HCT116 (cell line): ENCODE measurements at regions not wholly inside any gene's neighbourhood (a gene's known extent, or its start where the extent isn't known, plus 50 kb on each side); places are given as distances from the start of the nearest gene placed in this dataset.

Experiments used
- ATAC-seq: fragments of 200-7000 bp; cut with Tn5 transposase; 2 replicates; pipeline ENCODE4 v1.9.1; 2020; ENCODE audit warnings: mild to moderate bottlenecking, moderate library complexity
- BruUV-seq: library from RNA; stranded (reverse); fragments of 400-500 nt; replicated peaks from 2 replicates; lab custom pipeline; 2021; lab: Mats Ljungman, UMichigan
- CTCF ChIA-PET: fragments of 300-600 bp; sonication (Branson Sonifier 250); formaldehyde crosslinking; loops from one replicate; lab custom pipeline; 2021; ENCODE audit warnings: antibody characterized with exemption; lab: Charles Lee
- POLR2A ChIA-PET: fragments of 300-600, 350-600 bp; sonication (Branson Sonifier 250); formaldehyde crosslinking; loops from one replicate; lab custom pipeline; 2021; ENCODE audit warnings: antibody characterized with exemption; lab: Charles Lee
- RAD21 ChIA-PET, 2 experiments: fragments of 300-600 bp; sonication (Branson Sonifier 250); formaldehyde crosslinking; loops; one replicate each; lab custom pipeline; 2023; ENCODE audit warnings: low total read pairs in 2 of 2; ENCODE audit not compliant: uncharacterized antibody in 2 of 2, unreplicated experiment in 2 of 2, low non-redundant PET in 1 of 2; lab: Charles Lee
- DNase-seq: peaks from one replicate; pipeline ENCODE4 v3.0.0-alpha.2; 2010; ENCODE audit warnings: low read depth, low spot score
- H2AFZ ChIP-seq: fragments of 200-600 bp; shearing (Covaris generic), sonication (generic); 2 replicates; pipeline ENCODE4 v1.6.1; 2017; ENCODE audit warnings: low read depth, mixed run types, mixed read lengths, antibody characterized with exemption, low read length; ENCODE audit not compliant: poor library complexity, severe bottlenecking
- H3K27ac ChIP-seq: 2 replicates; pipeline ENCODE4 v1.5.1; 2012; ENCODE audit warnings: low read depth, low read length
- H3K27me3 ChIP-seq: fragments of 200-600 bp; sonication (generic); 2 replicates; pipeline ENCODE4 v1.6.1; 2016; ENCODE audit warnings: mixed run types, low read length, mixed read lengths; ENCODE audit not compliant: insufficient read depth
- H3K36me3 ChIP-seq, 2 experiments: fragments of 200-500 bp in 1 of 2; fragments of 200-600 bp in 1 of 2; sonication (Bioruptor generic) in 1 of 2; sonication (generic) in 1 of 2; 2 replicates each; pipeline versions ENCODE4 v1.5.1 to v1.6.1; 2014 to 2016; ENCODE audit warnings: low read length in 2 of 2, inconsistent platforms in 1 of 2, mixed read lengths in 1 of 2, mixed run types in 1 of 2; ENCODE audit not compliant: insufficient read depth in 2 of 2, control insufficient read depth in 1 of 2
- H3K4me1 ChIP-seq, 2 experiments: fragments of 200-600 bp in 1 of 2; sonication (generic) in 1 of 2; 2 replicates each; pipeline versions ENCODE4 v1.5.1 to v1.6.1; 2012 to 2017; ENCODE audit warnings: low read length in 2 of 2, inconsistent platforms in 1 of 2, mild to moderate bottlenecking in 1 of 2, mixed read lengths in 1 of 2, mixed run types in 1 of 2, moderate library complexity in 1 of 2; ENCODE audit not compliant: insufficient read depth in 2 of 2, control insufficient read depth in 1 of 2
- H3K4me2 ChIP-seq: fragments of 200-600 bp; sonication (generic); 2 replicates; pipeline ENCODE4 v1.6.1; 2017; ENCODE audit warnings: mixed run types, low read length, mixed read lengths
- H3K4me3 ChIP-seq, 2 experiments: fragments of 200-600 bp in 1 of 2; sonication (generic) in 1 of 2; replicated peaks in 1 of 2; 2 replicates each; pipeline ENCODE4 v1.5.1; 2011 to 2016; ENCODE audit warnings: low read length in 2 of 2, control low read depth in 1 of 2, low read depth in 1 of 2, mild to moderate bottlenecking in 1 of 2, mixed read lengths in 1 of 2, mixed run types in 1 of 2
- H3K79me2 ChIP-seq: fragments of 200-600 bp; sonication (generic); 2 replicates; pipeline ENCODE4 v1.6.1; 2017; ENCODE audit warnings: mild to moderate bottlenecking, mixed run types, low read length, moderate library complexity, mixed read lengths; ENCODE audit not compliant: insufficient read depth
- H3K9ac ChIP-seq: fragments of 200-600 bp; sonication (generic); 2 replicates; pipeline ENCODE4 v1.6.1; 2016; ENCODE audit warnings: low read length, mixed read lengths
- H3K9me2 ChIP-seq: fragments of 200-600 bp; sonication (generic), shearing (Covaris generic); 2 replicates; pipeline ENCODE4 v1.6.1; 2017; ENCODE audit warnings: mixed run types, mild to moderate bottlenecking, moderate library complexity; ENCODE audit not compliant: insufficient read depth
- H3K9me3 ChIP-seq, 2 experiments: fragments of 200-500 bp in 1 of 2; fragments of 200-600 bp in 1 of 2; sonication (Bioruptor generic) in 1 of 2; sonication (generic) in 1 of 2; 2 replicates each; pipeline ENCODE4 v1.6.1; 2014 to 2017; ENCODE audit warnings: low read length in 2 of 2, mixed read lengths in 2 of 2, inconsistent platforms in 1 of 2, low read depth in 1 of 2, mild to moderate bottlenecking in 1 of 2, mixed run types in 1 of 2, moderate library complexity in 1 of 2; ENCODE audit not compliant: control insufficient read depth in 1 of 2, insufficient read depth in 1 of 2
- H4K20me1 ChIP-seq: fragments of 200-600 bp; sonication (generic), shearing (Covaris generic); 2 replicates; pipeline ENCODE4 v1.6.1; 2017; ENCODE audit warnings: mixed run types, mild to moderate bottlenecking, moderate library complexity; ENCODE audit not compliant: insufficient read depth
- CBX3 ChIP-seq: IDR thresholded peaks from 2 replicates; pipeline ENCODE4 v1.6.1; 2012; ENCODE audit warnings: low read depth
- CTCF ChIP-seq, 3 experiments: fragments of 200-600 bp in 1 of 3; sonication (generic) in 1 of 3; IDR thresholded peaks in 2 of 3; conservative IDR thresholded peaks in 1 of 3; 2 replicates each; pipeline ENCODE4 v1.5.1; 2012 to 2017; ENCODE audit warnings: low read depth in 2 of 3, low read length in 2 of 3, antibody characterized with exemption in 1 of 3, borderline replicate concordance in 1 of 3, control low read depth in 1 of 3, mild to moderate bottlenecking in 1 of 3, mixed read lengths in 1 of 3, mixed run types in 1 of 3, moderate library complexity in 1 of 3; ENCODE audit not compliant: insufficient read depth in 1 of 3
- EGR1 ChIP-seq: IDR thresholded peaks from 2 replicates; pipeline ENCODE4 v1.6.1; 2012; ENCODE audit warnings: low read depth
- ELF1 ChIP-seq: IDR thresholded peaks from 2 replicates; pipeline ENCODE4 v1.6.1; 2012; ENCODE audit warnings: low read depth, borderline replicate concordance
- EZH2phosphoT487 ChIP-seq: fragments of 200-600 bp; IDR thresholded peaks from 2 replicates; pipeline ENCODE4 v1.6.1; 2018; ENCODE audit warnings: antibody characterized with exemption, borderline replicate concordance
- FOSL1 ChIP-seq: IDR thresholded peaks from 2 replicates; pipeline ENCODE4 v1.6.1; 2012; ENCODE audit warnings: low read depth
- REST ChIP-seq: IDR thresholded peaks from 2 replicates; pipeline ENCODE4 v1.6.1; 2012; ENCODE audit warnings: low read depth
- SP1 ChIP-seq: IDR thresholded peaks from 2 replicates; pipeline ENCODE4 v1.6.1; 2012; ENCODE audit warnings: low read depth
- TCF7L2 ChIP-seq: IDR thresholded peaks from 2 replicates; pipeline ENCODE4 v1.7.0; 2011; ENCODE audit warnings: borderline replicate concordance, inconsistent platforms; ENCODE audit not compliant: insufficient read depth, insufficient read length; ENCODE audit errors: extremely low read depth
- YY1 ChIP-seq: IDR thresholded peaks from 2 replicates; pipeline ENCODE4 v1.6.1; 2011; ENCODE audit warnings: low read length, low read depth, moderate library complexity, mild to moderate bottlenecking; ENCODE audit not compliant: insufficient replicate concordance; ENCODE audit errors: extremely low read depth
- ZBTB33 ChIP-seq: IDR thresholded peaks from 2 replicates; pipeline ENCODE4 v1.6.1; 2011; ENCODE audit warnings: mild to moderate bottlenecking, low read length, moderate library complexity; ENCODE audit not compliant: insufficient replicate concordance; ENCODE audit errors: extremely low read depth
- ZFX ChIP-seq: fragments of 450-650 bp; IDR thresholded peaks from 2 replicates; pipeline ENCODE4 v1.6.1; 2017
- intact Hi-C: fragments of 100-400 bp; cut with micrococcal nuclease; formaldehyde crosslinking; loops from 2 replicates; pipeline ENCODE4 v1.10.0; 2022

GRCh38 chr4:124167602-124168001 lies 544.9 kb downstream of the ANKRD50 start:
- intact Hi-C loops = no loop called here
- no peak overlapping the region for H2AFZ ChIP-seq

More at GRCh38 chr4:124167602-124168001, 544.9 kb downstream of the ANKRD50 start:
- Histone ChIP-seq H3K4me3 (no peak overlapping the region), H3K27ac (no peak overlapping the region), H3K9me2 (no peaks in the 10 kb centered on the region), H3K27me3 (no peaks in the 10 kb centered on the region), H3K4me1 (no peaks in the 10 kb centered on the region), H3K36me3 (no peaks in the 10 kb centered on the region), H3K79me2 (no peaks in the 10 kb centered on the region), H3K4me2 (no peak overlapping the region), H4K20me1 (no peaks in the 10 kb centered on the region), H3K9ac (no peak overlapping the region), H3K9me3 (no peaks in the 10 kb centered on the region)
- TF ChIP-seq ELF1 (no peak), ZFX (no peak), EZH2phosphoT487 (no peak), CTCF (IDR thresholded peaks at IDR 0.05 in 2 of 3, conservative IDR thresholded peaks at IDR 0.05 in 1 of 3; ENCODE audit: borderline replicate concordance in 1 of 3, insufficient read depth in 1 of 3, low read depth in 2 of 3, low read length in 2 of 3) (no peak), EGR1 (no peak), FOSL1 (no peak), SP1 (no peak), YY1 (no peak), CBX3 (no peak), TCF7L2 (no peak), ZBTB33 (no peak), REST (no peak)
- ATAC-seq = no peak
- no peak for DNase-seq
- ChIA-PET RAD21 (no interaction called here), CTCF (no interaction called here), POLR2A (no interaction called here)
- no TSS peak for BruUV-seq
